ENCODE measurements at regions not wholly inside any gene's neighbourhood (a gene's known extent, or its start where the extent isn't known, plus 50 kb on each side); places are given as distances from the start of the nearest gene placed in this dataset.

DNA sequence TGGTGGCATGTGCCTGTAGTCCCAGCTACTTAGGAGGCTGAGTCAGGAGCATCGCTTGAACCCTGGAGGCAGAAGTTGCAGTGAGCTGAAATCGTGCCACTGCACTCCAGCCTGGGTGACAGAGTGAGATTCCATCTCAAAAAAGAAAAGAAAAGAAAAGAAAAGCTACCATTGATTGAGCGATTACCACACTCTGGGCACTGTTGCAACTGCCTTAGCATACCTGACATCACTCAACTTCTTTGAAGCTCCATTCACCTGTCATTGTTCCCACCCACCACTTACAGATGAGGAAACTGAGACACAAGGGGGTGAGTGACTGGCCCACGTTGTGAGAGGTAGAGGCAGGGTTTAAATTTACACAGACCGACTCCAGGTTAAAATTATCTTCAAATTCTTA is 442.1 kb upstream of the SULF2 start:
- TF ChIP-seq, protein P1, sequence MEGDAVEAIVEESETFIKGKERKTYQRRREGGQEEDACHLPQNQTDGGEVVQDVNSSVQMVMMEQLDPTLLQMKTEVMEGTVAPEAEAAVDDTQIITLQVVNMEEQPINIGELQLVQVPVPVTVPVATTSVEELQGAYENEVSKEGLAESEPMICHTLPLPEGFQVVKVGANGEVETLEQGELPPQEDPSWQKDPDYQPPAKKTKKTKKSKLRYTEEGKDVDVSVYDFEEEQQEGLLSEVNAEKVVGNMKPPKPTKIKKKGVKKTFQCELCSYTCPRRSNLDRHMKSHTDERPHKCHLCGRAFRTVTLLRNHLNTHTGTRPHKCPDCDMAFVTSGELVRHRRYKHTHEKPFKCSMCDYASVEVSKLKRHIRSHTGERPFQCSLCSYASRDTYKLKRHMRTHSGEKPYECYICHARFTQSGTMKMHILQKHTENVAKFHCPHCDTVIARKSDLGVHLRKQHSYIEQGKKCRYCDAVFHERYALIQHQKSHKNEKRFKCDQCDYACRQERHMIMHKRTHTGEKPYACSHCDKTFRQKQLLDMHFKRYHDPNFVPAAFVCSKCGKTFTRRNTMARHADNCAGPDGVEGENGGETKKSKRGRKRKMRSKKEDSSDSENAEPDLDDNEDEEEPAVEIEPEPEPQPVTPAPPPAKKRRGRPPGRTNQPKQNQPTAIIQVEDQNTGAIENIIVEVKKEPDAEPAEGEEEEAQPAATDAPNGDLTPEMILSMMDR (IDR thresholded peaks at IDR 0.05; ENCODE audit: insufficient read depth, low read length): no peak
- TF ChIP-seq POLR2AphosphoS5 (IDR thresholded peaks at IDR 0.05; ENCODE audit: low read depth) (no peak), SPI1 (IDR thresholded peaks at IDR 0.05; ENCODE audit: borderline replicate concordance, low read depth) (no peak)
